G401.6 (cell line): ENCODE measurements at regions not wholly inside any gene's neighbourhood (a gene's known extent, or its start where the extent isn't known, plus 50 kb on each side); places are given as distances from the start of the nearest gene placed in this dataset.
A peak's percentile ranks its signal among the peaks of the same experiment; 100 is the strongest.
"Not testable (repeated sequence)": the region's sequence is repeated elsewhere in the genome, so short reads cannot be mapped to it uniquely, and the experiment has no call there.

ENCODE experiments used
- FAIRE-seq: peaks from 2 replicates; lab custom pipeline; 2012; peaks lifted over from hg19 to GRCh38; lab: Jason Lieb, UNC

DNA sequence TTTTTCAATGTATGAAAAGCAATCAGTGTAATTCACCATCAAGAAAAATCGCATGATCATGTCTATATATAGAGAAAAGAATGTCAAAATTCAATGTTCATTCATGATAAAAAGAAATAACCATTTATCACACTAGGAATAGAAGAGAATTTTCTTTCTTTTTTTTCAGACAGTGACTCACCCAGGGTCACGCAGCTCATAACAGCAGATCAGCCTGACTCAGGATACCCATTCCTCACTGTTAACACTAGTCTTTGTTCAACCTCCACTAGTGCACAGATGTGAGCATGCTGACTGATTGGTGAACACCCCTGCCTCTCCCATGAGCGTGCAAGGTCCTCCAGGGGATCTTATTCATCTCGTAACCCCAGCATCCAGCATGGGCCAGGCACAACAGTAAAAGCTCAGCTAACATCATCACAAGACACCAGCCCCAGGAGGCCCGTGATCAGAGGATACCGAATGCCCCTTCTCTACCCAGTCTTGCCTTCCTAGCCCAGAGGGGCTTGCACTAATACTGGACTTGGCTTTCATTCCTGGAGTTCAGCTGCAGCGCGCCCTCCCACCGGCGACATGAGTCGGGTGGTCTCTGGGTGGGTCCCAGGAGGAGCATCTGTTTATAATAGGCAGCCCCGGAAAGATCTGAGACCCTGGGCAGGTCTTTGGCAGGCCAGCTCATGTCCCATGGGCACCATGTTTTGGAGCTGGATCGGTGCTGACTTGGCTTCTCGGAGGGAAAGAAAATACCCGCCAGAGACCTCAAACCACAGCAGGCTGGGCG lies 539.5 kb upstream of the SLC10A2 start:
- FAIRE-seq, result no peak

DNA sequence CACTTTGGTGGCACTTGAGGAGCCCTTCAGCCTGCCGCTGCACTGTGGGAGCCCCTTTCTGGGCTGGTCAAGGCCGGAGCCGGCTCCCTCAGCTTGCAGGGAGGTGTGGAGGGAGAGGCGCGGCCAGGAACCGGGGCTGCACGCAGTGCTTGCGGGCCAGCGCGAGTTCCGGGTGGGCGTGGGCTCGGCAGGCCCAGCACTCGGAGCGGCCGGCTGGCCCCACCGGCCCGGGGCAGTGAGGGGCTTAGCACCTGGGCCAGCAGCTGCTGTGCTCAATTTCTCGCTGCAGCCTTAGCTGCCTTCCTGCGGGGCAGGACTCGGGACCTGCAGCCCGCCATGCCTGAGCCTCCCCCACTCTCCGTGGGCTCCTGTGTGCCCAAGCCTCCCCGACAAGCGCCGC lies 533.7 kb upstream of the SLC10A2 start:
- not testable (repeated sequence) for FAIRE-seq

DNA sequence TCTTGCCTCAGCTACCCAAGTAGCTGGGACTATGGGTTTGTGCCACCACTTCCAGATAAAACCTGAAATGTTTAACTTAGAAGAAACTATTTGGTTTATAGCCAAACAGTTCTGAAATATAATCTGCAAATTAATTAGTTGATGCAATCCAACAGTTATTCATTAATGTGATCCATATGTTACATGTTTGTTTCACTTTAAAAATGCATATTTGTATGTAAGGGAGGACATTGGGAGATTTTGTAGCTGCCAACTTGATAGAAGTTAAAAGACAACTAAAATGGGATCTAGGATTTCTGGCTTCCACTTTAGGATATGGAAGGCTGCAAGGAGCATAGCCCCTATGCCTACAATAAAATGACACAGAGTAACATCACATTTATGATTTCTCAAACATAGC lies 532.5 kb upstream of the SLC10A2 start:
- no peak for FAIRE-seq

DNA sequence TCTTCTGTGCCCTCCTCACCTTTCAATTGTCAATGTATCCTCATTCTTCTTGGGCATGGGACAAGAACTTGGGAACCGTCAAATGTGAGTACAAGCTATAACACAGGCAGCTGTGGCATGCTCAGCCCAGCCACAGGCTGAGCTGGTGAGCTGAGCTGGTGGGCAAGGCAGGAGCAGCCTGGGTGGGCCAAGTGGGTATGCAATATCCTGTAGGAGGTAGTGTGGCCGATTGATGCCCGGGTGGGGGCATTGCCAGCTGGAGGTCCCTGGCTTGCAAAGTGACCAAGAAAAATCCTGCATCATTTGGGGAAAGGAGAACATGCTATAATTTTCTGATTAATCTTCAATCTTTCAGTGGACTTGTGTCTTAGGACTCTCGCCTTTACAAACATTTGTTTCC lies 507.2 kb upstream of the SLC10A2 start:
- no peak for FAIRE-seq

DNA sequence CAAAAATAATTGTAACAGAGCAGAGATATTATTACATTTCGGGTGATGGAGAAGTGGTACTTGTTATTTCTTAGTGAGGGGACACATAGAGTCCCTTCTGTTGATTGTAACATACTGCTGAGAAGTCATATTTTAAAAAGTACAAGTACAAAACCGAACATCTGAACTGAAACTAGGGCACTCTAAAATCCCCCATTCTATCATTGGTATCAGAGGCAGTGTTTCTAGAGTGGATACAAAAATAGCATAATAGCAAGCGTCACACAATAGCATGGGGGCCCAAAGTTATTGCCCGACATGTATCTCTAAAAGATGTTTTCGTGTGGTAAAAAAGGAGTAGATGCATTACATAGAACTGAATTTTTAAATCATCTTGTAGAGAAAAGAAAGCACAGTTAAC lies 502.1 kb upstream of the SLC10A2 start:
- no peak for FAIRE-seq

DNA sequence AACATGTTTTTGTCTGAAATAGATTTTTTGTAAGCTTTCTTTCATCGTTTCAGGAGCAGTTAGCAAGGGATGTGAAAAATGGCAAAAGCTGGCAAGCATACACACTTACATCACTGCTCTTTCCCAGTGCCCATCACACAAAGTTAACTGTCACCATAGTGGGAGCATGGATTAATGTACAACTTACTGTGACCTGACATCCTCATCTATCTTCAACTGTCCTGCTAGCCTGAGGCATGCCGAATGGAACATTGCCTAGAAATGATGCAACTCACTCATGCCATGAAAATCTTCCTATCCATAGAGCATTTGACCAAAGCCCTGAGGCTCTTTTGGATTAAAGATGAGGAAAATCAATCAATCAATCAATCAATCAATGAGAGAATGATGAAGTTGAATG lies 491.7 kb upstream of the SLC10A2 start:
- FAIRE-seq, result no peak

DNA sequence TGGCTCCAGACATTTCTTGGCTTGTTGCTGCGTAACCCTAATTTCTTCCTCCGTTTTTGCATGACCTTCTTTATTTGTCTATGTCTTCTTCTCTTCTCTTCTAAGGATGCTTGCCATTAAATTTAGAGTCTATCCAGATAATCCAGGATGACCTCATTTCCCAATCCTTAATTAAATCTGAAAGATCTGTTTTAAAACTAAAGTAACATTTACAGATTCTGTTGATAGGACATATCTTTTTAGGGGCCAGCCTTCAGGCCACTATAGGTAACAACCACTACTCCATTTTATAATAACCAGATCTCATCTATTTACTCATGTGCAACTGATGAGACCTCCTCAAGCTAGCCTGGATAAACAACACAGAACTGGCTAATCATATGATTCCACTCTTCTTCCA lies 490.5 kb upstream of the SLC10A2 start:
- no peak for FAIRE-seq

DNA sequence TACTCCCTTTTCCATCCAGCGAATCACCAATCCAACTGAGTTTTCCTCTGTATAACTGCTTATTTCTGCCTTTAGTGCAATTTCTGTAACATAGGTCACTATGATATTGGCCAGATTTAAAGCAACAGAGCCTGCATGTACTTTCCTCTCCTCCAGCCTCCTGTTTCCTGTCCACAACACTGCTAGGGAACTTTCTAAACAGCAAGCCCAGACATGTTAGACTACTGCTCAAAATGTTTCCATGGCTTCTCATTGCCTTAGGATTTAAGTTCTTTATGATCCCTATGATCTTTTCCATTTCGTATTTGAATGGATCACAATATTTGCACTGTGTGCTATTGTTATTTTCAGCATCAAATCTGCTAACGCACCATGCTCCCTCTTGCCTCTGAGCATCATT lies 481.7 kb upstream of the SLC10A2 start:
- no peak for FAIRE-seq

DNA sequence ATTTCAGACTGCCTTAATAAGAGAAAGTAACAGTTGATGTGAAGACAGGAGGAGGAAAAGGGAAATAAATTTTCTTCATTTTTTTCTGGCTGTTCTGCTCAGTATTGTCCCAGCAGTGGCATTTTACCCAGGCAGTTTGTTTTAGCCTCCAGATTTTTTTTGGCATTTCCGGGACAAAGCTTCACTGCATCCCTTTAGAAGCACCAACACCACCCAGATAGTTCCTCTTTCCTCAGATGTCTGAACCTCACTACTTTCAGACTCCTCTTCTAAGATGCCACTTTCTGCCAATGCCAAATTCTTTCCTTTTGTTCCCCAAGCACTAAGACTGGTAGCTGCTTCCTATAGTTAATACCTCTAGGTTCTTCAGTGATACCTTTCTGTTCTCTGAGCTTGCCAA lies 480.1 kb upstream of the SLC10A2 start:
- no peak for FAIRE-seq

DNA sequence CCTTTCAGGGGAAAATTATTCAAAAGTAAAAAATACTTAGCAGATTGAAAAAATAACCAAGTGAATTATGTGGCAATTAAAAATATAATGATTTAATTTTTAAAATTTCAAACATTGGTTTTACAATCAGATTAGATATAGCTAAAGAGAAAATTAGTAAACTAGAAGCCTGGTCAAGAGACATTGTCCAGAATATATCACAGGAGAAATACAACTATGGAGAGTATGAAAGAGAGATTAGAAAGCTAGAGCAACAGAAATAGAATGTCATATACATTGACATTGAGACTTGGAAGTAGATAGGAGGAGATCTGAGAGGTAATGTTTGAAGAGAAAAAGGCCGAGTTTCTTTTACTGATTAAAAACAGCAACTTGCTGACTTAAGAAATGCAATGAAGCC lies 476.4 kb upstream of the SLC10A2 start:
- no peak for FAIRE-seq

DNA sequence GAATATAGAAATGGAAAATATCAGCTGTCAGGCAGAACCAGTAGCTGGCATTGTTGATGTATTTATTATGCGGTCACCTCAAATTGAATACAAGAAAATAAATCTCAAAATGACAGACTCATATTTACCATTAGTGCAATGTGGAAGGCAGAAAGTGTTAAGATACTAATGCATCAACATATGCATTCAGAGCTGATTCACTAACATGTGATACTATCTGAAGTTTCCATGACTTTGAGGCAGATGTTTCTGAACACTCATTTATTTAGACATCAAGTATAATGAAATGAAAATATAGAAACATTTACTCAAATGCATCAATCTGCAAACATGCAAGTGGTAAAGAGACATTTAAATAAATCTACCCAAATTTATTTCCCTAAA lies 474.2 kb upstream of the SLC10A2 start:
- no peak for FAIRE-seq

DNA sequence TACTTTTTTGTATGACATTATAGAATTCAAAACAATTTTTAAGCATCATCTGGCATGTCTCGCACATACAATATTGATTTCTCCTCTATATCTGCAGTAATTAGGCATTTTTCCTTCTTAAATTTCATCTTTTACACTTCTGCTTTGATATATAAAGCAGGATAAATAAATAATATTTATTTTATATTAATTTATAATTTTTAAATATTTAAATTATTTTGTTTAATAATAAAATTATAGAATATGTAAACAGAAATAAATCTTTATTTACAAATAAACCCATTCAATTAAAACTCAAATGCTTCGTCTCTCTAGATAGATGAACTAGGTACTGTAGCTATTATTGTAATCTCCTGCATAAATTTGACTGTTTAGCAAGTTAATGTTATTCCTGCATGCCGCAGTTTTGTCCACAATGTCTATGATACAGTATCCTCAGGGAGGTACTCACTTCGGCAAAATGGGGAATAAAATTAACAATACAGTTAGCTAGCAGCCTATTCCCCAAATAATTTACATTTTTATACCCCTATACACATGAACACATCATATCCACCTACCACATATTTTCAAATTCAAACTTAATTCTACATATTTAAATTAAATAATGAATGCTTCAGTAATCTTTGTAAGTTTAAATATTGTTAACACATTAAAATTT lies 473.6 kb upstream of the SLC10A2 start:
- peak; percentile 54 for FAIRE-seq

DNA sequence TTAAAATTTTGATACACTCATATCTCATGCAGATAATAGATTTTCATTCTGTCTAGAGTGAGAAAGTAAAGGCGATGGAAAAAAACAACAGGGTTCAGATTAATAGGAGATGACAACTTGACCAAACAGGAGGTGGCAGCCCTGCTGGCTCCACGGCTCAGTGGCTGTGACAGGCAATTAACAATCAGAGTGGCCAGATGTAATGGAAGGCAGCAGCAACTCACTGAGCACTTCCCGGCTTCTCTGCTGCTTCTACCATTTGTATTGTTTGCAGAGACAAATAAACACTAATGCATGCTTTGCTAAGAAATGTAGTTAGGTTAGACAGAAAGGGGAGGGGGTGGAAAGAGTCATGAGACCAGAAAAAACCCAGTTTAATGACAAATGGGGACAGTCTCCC lies 473.0 kb upstream of the SLC10A2 start:
- no peak for FAIRE-seq

DNA sequence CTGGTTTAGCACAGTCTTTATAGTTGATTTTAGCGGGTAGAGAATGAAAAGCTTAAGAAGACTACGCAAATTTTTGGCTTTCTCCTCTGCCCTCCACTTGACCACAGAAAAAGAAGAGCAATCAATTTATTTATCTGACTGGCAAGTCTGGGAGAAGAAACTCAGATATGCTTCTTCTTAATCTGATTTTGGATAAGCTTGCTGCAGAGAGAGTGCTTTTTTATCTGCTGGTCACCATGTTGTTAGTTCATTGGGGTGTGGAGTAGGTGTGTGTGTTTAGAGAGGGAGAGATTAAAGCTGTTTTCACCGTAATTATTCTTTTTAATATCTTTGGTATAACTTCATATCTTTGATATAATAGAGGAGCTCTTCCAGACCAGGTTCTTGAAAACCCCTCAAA lies 471.4 kb upstream of the SLC10A2 start:
- no peak for FAIRE-seq

DNA sequence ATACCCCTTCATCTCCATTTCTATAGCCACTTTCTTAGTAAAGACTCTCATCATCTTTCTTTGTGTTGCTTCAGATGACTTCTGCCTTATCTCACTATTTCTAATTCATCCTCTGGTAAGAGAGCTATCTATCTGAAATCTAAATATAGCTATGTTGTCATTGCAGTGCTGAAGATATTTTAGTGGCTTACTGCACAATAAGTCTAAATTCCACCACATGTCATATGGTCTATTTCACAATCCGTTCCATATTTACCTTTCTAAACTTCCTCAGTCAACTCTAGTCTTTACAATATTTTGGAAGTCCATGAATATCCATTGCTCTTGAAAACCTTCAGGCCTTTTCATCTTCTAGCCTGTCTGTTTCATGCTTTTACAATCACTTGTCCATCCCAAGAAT lies 465.1 kb upstream of the SLC10A2 start:
- no peak for FAIRE-seq

DNA sequence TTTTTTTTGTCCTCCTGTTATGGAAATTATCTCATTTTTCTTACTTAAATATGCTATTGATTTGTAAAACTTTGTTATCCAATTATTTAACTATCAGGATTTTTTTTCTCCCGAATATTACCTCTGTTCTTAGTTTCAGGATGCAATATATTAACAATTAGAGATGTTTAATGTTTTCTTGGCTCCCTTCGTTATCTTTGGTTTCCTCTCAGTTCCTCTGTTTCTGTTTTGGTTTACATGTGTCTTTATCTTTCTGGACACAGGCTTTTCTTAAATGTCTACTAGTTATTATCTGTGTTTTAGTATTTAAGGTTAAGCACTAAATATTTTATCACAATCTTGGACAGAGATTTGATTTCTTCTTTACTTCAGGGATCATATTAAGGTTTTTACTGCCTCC lies 462.2 kb upstream of the SLC10A2 start:
- FAIRE-seq, result no peak

DNA sequence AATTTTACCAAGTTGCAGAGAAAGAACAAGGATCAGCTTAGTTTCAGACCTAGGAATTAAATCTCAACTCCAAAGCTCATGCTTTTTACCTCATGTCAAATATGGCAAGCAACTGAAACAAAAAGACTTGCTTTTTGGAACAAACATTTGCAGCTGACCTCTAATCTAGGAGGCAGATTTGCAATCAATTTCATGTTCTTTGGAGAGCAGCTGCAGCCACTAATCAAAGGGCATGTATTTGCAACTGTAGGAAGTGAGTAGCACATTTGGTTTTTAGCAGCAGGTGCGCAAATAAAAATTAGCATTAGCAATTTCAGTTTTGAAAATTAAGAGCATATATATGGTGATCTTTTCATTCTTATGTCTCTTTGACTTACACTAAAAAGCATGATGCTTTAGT lies 459.3 kb upstream of the SLC10A2 start:
- FAIRE-seq, result no peak

DNA sequence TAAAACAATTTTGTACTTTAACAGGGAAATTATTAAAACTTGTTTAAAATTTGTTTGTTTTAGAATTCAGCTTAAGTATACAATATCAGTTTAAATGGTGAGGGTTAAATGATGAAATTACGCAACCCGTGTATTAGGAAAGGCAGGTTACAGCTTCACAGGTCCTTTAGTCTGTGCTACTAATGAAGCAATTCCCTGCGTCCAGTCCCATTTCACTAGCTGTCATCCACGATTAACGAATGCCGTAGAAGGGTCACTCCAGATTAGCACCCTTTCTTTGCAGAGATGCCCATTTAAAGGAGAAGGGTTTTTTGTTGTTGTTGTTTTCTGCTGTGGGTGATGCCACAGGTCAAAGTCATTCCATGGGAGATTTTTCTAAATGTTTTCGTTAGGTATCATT lies 457.6 kb upstream of the SLC10A2 start:
- no peak for FAIRE-seq

DNA sequence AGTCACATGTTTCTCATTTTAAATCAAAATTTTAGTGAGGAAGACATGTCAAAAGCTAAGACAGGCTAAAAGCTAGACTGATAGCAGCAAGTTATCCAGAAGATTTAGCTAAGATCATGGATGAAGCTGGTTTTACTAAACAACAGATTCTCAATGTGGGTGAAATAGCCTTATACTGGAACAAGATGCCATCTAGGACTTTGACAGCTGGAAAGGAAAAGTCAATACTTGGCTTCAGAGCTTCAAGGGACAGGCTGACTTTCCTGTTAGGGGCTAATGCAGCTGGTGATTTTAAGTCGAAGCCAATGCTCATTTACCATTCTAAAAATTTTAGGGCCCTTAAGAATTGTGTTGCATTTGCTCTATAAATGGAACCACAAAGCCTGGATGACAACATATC lies 455.3 kb upstream of the SLC10A2 start:
- no peak for FAIRE-seq

DNA sequence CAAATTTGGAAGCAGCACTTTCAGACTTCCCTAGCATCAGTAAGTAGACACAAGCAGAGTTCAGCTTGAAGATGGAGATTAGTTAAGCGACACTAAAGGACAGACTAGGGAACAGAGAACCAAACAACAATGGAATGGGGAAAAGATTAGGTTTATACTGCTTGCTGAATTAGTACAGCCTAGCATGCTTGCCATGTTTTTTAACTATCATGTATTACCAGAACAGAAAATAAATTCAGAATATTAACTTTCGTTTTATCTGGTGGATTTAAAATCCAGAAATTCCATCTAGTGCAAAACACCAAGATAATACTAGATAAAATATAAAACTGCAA lies 451.5 kb upstream of the SLC10A2 start:
- FAIRE-seq, result no peak

DNA sequence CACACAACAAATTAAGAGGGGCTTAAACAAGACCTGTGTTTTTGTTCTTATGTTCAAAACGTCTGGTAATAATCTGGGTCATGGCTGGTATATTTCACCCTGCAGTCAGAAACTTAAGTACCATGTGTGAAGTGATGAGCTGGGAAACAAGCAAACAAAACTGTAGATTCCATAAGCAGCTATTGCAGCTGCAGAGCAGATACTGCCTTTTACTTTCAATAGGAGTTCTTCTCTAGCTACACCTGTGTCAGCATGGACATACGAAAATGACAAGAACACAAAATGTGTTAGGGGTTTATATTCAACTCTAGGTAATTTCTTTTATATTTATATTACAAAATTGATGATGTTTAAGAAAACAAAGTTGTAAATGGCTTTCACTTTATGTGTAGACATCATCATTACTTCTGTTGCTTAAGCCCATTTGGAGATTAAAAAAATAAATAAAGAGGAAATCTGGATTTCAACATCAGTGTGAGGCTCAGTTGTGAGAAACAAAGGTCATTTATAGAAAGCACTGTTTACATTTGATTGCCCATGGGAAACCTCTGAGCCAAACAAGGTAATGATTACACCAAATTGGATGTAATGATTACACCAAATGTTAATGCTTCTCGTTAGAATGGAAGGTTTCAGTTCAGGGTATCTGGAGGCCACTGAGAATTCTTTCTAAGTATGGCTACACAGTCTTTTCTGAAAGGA lies 451.0 kb upstream of the SLC10A2 start:
- FAIRE-seq, result no peak

DNA sequence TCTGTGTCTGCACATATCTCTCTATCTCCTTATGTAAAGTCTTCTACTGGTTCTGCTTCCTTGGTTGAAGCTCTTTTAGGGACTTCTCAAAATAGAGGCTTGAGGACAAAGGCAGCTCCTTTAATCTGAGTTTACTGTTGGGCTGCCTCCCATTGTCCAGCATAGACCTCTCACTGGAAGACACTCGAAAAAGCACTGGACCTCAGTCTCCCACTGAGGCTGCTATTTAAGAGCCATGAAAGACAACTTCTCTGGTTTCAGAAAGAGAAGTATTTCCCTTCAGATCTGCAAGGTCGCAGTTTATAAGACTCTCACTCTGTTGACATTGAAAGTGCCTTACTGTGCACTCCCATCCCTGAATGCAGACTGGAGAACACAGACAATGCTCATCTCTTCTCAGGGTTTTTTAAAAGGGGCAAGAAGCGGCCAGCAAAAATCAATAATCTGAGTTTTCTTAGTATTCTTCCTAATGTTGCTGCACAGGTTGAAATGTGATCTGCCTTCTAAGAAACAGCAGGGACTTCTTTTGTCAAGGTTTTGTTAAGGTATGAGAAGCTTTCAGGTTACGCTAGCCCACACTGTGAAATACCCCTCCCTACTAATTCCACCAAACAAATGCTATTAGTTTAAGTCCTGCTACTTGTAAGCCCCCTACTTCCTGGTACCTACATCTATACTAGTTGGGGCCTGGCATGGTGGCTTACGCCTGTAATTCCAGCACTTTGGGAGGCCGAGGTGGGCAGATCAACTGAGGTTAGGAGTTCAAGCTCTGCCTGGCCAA lies 450.0 kb upstream of the SLC10A2 start:
- FAIRE-seq, result no peak

DNA sequence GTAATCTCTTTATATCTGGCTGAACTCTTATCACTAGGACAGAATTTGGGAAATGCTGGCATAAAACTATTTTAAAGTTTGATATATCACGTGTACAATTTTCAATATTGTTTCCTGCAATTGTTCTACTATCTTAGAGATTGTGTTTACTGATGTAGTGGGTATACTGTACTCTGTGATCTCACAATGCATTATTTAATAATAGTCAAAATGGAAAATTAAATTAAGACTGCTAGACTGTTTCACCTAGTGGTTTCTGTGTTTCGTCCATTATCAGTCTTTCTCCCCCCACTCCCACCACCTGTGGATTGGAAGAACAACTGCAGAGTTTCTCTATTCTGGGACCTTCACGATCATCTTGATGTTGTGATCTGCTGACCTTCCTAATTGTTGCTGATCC lies 449.2 kb upstream of the SLC10A2 start:
- FAIRE-seq, result no peak
